Nephron progenitor cell (in vitro differentiated cells): ENCODE measurements at regions not wholly inside any gene's neighbourhood (a gene's known extent, or its start where the extent isn't known, plus 50 kb on each side); places are given as distances from the start of the nearest gene placed in this dataset.
"Not testable (repeated sequence)": the region's sequence is repeated elsewhere in the genome, so short reads cannot be mapped to it uniquely, and the experiment has no call there.

ENCODE experiments used
- DNase-seq: peaks from one replicate; pipeline ENCODE4 v3.0.0; 2021
- H3K27ac Mint-ChIP-seq: 2 replicates; pipeline ENCODE4 v1.8.0; 2021; ENCODE audit warnings: mild to moderate bottlenecking, moderate library complexity, mixed read lengths
- H3K27me3 Mint-ChIP-seq: 2 replicates; pipeline ENCODE4 v1.8.0; 2021; ENCODE audit warnings: mild to moderate bottlenecking, low read depth, mixed read lengths; ENCODE audit not compliant: poor library complexity
- H3K36me3 Mint-ChIP-seq: 2 replicates; pipeline ENCODE4 v1.8.0; 2021; ENCODE audit warnings: low read depth, mixed read lengths
- H3K4me1 Mint-ChIP-seq: 2 replicates; pipeline ENCODE4 v1.8.0; 2021; ENCODE audit warnings: mixed read lengths
- H3K4me3 Mint-ChIP-seq: 2 replicates; pipeline ENCODE4 v1.8.0; 2021; ENCODE audit warnings: mild to moderate bottlenecking, moderate library complexity, mixed read lengths
- H3K9me3 Mint-ChIP-seq: 2 replicates; pipeline ENCODE4 v1.8.0; 2021; ENCODE audit warnings: mild to moderate bottlenecking, moderate library complexity, mixed read lengths

DNA sequence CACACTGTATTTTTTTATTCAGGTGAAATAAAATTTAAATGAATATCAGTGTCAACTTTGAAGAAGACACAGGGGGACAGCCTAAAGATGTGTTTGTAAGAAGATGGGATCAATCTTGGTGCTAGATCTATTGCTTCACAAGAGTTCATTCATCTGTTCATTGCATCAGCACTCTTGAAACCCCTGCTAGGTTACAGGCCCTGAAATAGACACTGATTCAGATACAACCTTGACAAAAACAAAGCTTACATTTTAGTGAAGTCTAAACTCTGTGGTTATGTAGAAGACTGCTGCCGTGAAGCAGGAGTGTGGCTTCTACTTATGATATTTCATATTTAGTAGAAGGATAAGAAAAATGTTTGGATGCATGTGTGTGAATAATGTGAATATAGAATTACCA lies 215.9 kb upstream of the LRRC61 start:
- H3K27me3 Mint-ChIP-seq, result peaks cover 15% of the 10 kb centered on the region
- H3K4me3 Mint-ChIP-seq, DNase-seq, H3K27ac Mint-ChIP-seq, H3K36me3 Mint-ChIP-seq, H3K9me3 Mint-ChIP-seq, H3K4me1 Mint-ChIP-seq: not testable (repeated sequence)

GRCh38 chr7:150110375-150110820 lies 212.8 kb upstream of the LRRC61 start:
- peaks cover 13% of the 10 kb centered on the region for H3K27me3 Mint-ChIP-seq
- not testable (repeated sequence) for H3K27ac Mint-ChIP-seq, H3K9me3 Mint-ChIP-seq, H3K4me3 Mint-ChIP-seq, H3K36me3 Mint-ChIP-seq
- H3K4me1 Mint-ChIP-seq, result peaks cover 17% of the 10 kb centered on the region
- peak; percentile 28 for DNase-seq

DNA sequence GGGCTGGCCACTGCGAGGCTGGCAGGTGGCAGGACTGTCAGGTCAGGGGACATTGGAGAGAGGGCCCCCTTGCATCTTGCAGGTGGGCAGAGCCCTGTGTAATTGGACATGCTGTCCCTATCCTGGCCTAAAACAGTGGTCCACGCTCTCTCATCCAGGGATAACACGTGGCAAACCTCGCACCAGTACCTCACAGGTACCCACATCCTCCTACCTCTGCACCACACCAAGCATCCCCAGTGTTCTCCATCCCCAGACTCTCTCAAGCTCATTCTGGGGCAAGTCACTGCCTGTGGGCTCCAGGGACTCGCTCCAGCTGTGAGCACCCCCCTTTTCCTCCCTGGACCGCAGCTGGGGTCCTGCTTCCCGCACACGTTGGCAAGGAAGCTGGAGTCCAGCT lies 212.3 kb upstream of the LRRC61 start:
- DNase-seq, H3K27ac Mint-ChIP-seq, H3K9me3 Mint-ChIP-seq, H3K36me3 Mint-ChIP-seq, H3K4me3 Mint-ChIP-seq: not testable (repeated sequence)
- Mint-ChIP-seq H3K4me1 (peaks cover 17% of the 10 kb centered on the region), H3K27me3 (peaks cover 15% of the 10 kb centered on the region)

DNA sequence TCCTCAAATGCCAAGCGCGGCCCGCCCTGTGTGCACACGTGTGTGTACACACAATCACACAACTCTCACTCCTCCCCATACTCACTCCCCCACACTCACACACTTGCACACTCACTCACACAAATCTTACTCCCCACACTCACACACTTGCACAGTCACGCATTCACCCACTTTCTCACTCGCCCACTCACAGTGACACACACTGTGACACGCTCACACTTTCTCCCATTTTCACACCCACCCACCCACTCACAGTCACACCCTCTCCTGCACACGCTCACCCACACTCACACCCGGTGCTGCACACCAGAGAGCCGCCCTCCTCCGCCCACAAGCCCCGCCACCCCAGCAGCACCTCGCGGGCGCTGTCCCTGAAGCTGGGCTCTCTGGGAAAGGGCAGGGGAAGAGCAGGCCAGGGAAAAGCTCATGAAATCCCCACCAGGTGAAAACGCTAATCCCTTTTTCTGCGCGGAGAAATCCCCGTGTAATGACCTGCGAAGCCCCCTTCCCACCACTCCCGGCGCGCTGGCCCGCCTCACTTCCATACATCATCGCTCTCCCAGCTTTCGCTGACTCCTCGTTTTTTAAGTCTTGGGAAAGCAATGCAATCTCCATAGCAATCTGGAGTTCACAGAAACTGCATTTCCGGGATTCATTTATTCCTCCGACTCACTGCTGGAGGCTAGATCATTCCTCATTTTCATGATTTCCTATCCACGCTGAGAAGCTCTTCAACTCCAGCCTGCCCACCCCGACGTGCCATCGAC lies 211.6 kb upstream of the LRRC61 start:
- H3K4me1 Mint-ChIP-seq, result peaks cover 17% of the 10 kb centered on the region
- H3K4me3 Mint-ChIP-seq, DNase-seq, H3K9me3 Mint-ChIP-seq, H3K36me3 Mint-ChIP-seq, H3K27ac Mint-ChIP-seq: not testable (repeated sequence)
- peaks cover 15% of the 10 kb centered on the region for H3K27me3 Mint-ChIP-seq

DNA sequence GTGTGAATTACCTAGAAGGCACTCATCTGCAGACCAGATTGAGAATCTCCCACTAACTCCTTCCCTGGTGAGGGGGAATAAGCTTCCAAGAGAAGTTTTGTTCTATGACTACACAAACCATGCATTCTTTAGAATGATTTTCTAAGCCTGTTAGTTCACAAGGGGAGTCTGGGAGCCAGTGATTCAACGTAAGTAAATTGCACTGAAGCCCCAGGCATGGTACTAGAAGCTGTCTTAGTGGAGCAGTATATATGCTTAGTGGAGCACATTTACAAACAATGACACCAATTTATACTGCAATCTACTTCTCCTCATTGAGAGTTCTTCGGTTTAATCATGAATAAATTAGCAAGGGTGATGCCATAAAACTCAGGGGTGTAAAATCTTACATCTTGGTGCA lies 209.9 kb upstream of the LRRC61 start:
- peaks cover 17% of the 10 kb centered on the region for H3K4me1 Mint-ChIP-seq
- not testable (repeated sequence) for H3K27ac Mint-ChIP-seq, H3K4me3 Mint-ChIP-seq, DNase-seq, H3K36me3 Mint-ChIP-seq, H3K9me3 Mint-ChIP-seq
- peaks cover 11% of the 10 kb centered on the region for H3K27me3 Mint-ChIP-seq

GRCh38 chr7:150114591-150114990 lies 208.6 kb upstream of the LRRC61 start:
- H3K36me3 Mint-ChIP-seq, DNase-seq, H3K27ac Mint-ChIP-seq, H3K4me3 Mint-ChIP-seq: not testable (repeated sequence)
- Mint-ChIP-seq H3K27me3 (peaks cover 11% of the 10 kb centered on the region), H3K4me1 (peaks cover 17% of the 10 kb centered on the region), H3K9me3 (peaks cover 13% of the 10 kb centered on the region)

DNA sequence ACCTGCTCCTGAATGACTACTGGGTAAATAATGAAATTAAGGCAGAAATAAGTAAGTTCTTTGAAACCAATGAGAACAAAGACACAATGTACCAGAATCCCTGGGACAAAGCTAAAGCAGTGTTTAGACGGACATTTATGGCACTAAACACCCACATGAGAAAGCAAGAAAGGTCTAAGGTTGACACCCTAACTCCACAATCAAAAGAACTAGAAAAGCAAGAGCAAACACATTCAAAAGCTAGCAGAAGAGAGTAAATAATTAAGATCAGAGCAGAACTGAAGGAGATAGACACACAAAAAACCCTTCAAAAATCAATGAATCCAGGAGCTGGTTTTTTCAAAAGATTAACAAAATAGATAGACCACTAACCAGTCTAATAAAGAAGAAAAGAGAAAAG lies 203.2 kb upstream of the LRRC61 start:
- peaks cover 13% of the 10 kb centered on the region for H3K27me3 Mint-ChIP-seq
- peaks cover 19% of the 10 kb centered on the region for H3K9me3 Mint-ChIP-seq
- H3K4me1 Mint-ChIP-seq, H3K27ac Mint-ChIP-seq, DNase-seq, H3K4me3 Mint-ChIP-seq, H3K36me3 Mint-ChIP-seq: not testable (repeated sequence)

DNA sequence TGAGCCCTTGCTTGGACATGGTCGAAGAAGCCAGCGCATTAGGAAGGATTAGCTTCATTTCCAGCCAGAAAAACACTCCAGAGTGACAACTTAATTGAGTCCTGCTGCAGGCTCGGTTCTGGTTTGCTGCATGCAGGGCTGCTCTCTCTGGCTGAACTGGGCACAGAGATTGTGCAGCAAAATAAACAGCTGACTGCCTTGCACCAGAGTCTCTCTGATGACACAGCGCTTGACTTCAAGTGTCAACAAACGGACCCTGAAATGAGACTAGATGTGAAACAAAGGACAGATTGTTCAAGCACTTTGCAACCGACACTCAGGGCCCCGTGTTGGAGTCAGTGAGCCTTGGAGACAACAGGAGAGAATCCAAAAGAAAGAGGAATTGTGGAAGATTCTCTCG lies 197.3 kb upstream of the LRRC61 start:
- not testable (repeated sequence) for DNase-seq, H3K4me1 Mint-ChIP-seq, H3K4me3 Mint-ChIP-seq, H3K27ac Mint-ChIP-seq, H3K36me3 Mint-ChIP-seq, H3K9me3 Mint-ChIP-seq
- H3K27me3 Mint-ChIP-seq, result peaks cover 14% of the 10 kb centered on the region

DNA sequence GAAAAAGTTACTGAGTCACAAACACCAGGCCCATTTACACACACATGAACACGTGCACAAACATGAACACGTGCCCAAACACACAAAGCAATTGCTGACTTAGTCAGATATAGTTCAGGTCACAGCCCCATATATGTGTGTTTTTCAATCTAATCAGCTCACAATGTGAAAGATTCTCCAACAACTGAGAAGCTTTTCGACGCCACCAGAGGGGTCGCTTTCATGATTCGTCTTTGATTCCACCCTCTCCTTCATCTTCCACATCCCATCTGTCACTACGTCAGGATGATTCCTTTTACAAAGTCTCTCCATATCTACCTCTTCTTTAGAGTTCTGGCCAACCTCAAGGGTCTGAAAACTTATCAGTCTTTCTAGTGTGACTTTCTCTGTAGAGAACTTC lies 188.7 kb upstream of the LRRC61 start:
- H3K36me3 Mint-ChIP-seq, H3K9me3 Mint-ChIP-seq, H3K4me3 Mint-ChIP-seq, H3K27ac Mint-ChIP-seq, DNase-seq, H3K4me1 Mint-ChIP-seq: not testable (repeated sequence)
- H3K27me3 Mint-ChIP-seq, result peaks cover 15% of the 10 kb centered on the region

- DNase-seq, H3K9me3 Mint-ChIP-seq, H3K4me3 Mint-ChIP-seq, H3K4me1 Mint-ChIP-seq, H3K27ac Mint-ChIP-seq, H3K36me3 Mint-ChIP-seq: not testable (repeated sequence)
- H3K27me3 Mint-ChIP-seq, result peaks cover 15% of the 10 kb centered on the region
Observed at GRCh38 chr7:150135620-150136190, 187.4 kb upstream of the LRRC61 start.

- H3K9me3 Mint-ChIP-seq, H3K27ac Mint-ChIP-seq, H3K4me1 Mint-ChIP-seq, H3K27me3 Mint-ChIP-seq, H3K4me3 Mint-ChIP-seq, DNase-seq, H3K36me3 Mint-ChIP-seq: not testable (repeated sequence)
Observed at GRCh38 chr7:150139840-150140239, 183.3 kb upstream of the LRRC61 start.

GRCh38 chr7:150141525-150142345 lies 181.4 kb upstream of the LRRC61 start:
- not testable (repeated sequence) for DNase-seq, H3K27ac Mint-ChIP-seq, H3K4me3 Mint-ChIP-seq, H3K36me3 Mint-ChIP-seq, H3K27me3 Mint-ChIP-seq, H3K4me1 Mint-ChIP-seq, H3K9me3 Mint-ChIP-seq

DNA sequence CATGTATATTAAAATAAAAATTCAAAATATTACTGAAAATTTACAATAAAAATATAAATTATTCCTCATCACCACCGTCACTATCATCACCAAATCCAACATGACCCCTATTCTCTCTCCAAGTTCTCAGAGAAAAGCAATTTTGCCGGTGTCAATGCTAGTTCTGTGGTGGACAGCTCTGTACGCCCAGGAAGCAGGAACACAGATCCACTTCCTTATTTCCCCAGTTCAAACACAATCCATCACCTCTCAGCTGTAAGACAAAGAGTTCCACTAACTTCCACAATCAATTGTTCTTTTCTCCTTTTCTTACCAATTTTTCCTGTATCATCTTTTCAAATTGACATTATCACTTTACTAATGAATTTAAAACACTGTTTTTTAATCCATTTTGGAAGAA lies 177.0 kb upstream of the LRRC61 start:
- H3K27ac Mint-ChIP-seq, H3K4me3 Mint-ChIP-seq, H3K9me3 Mint-ChIP-seq, H3K36me3 Mint-ChIP-seq, H3K27me3 Mint-ChIP-seq, DNase-seq, H3K4me1 Mint-ChIP-seq: not testable (repeated sequence)

- H3K27me3 Mint-ChIP-seq, H3K4me3 Mint-ChIP-seq, H3K36me3 Mint-ChIP-seq, H3K9me3 Mint-ChIP-seq, H3K4me1 Mint-ChIP-seq, DNase-seq, H3K27ac Mint-ChIP-seq: not testable (repeated sequence)
Observed at GRCh38 chr7:150147524-150147923, 175.6 kb upstream of the LRRC61 start.
